HEK293T (cell line): ENCODE measurements at regions not wholly inside any gene's neighbourhood (a gene's known extent, or its start where the extent isn't known, plus 50 kb on each side); places are given as distances from the start of the nearest gene placed in this dataset.

ENCODE experiments used
- BHLHE40 ChIP-seq: fragments of 450-650 bp; IDR thresholded peaks from 2 replicates; pipeline ENCODE4 v1.6.1; 2016; ENCODE audit warnings: mild to moderate bottlenecking, moderate library complexity, borderline replicate concordance
- FOXA1 ChIP-seq: fragments of 450-650 bp; IDR thresholded peaks from 2 replicates; pipeline ENCODE4 v1.6.1; 2016; ENCODE audit warnings: mild to moderate bottlenecking
- FOXK2 ChIP-seq: fragments of 450-650 bp; IDR thresholded peaks from 2 replicates; pipeline ENCODE4 v1.6.1; 2016; ENCODE audit warnings: mild to moderate bottlenecking
- SP1 ChIP-seq: fragments of 450-650 bp; IDR thresholded peaks from 2 replicates; pipeline ENCODE4 v1.6.1; 2017
- TARDBP ChIP-seq: fragments of 450-650 bp; IDR thresholded peaks from 2 replicates; pipeline ENCODE4 v1.6.1; 2016

DNA sequence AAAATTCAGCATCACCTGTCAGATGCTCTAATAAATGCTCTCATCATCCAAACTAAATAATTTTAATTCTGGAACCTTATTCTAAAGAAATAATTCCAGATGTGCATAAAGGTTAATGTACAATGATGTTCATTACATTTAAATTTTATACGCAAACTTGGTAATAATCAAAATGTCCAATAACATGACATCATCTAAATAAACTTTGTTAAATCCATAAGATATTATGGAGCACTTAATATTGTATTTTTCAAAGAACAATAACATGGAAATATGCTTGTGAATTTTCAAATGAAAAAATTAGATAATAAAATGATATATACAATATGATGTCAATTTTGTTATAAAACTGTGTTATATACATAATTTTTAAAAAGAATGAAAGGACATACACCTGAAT is 92.1 kb upstream of the ZCCHC13 start:
- TF ChIP-seq TARDBP (no peak), BHLHE40 (no peak), SP1 (no peak), FOXA1 (no peak), FOXK2 (no peak)
